ENCODE measurements at regions not wholly inside any gene's neighbourhood (a gene's known extent, or its start where the extent isn't known, plus 50 kb on each side); places are given as distances from the start of the nearest gene placed in this dataset.

GRCh38 chr3:152089528-152089927 is 179.2 kb upstream of the MBNL1 start:
- DNase-seq, result no peak
- TF ChIP-seq CTCF (IDR thresholded peaks at IDR 0.05; ENCODE audit: partially characterized antibody, unreplicated experiment), result no peak
- Mint-ChIP-seq H3K4me1 (ENCODE audit: low read depth, unreplicated experiment) (no peaks in the 10 kb centered on the region), H3K27ac (ENCODE audit: unreplicated experiment) (no peak overlapping the region), H3K36me3 (ENCODE audit: unreplicated experiment) (no peaks in the 10 kb centered on the region), H3K9me3 (ENCODE audit: unreplicated experiment) (no peaks in the 10 kb centered on the region), H3K4me3 (ENCODE audit: unreplicated experiment) (no peak overlapping the region), H3K27me3 (ENCODE audit: unreplicated experiment) (no peaks in the 10 kb centered on the region)

- H3K27me3 Mint-ChIP-seq (ENCODE audit: unreplicated experiment), result no peaks in the 10 kb centered on the region
- no peaks in the 10 kb centered on the region for H3K9me3 Mint-ChIP-seq (ENCODE audit: unreplicated experiment)
- no peak overlapping the region for H3K4me3 Mint-ChIP-seq (ENCODE audit: unreplicated experiment)
- no peaks in the 10 kb centered on the region for H3K4me1 Mint-ChIP-seq (ENCODE audit: low read depth, unreplicated experiment)
- no peak for TF ChIP-seq CTCF (IDR thresholded peaks at IDR 0.05; ENCODE audit: partially characterized antibody, unreplicated experiment)
- no peak for DNase-seq
- no peaks in the 10 kb centered on the region for H3K36me3 Mint-ChIP-seq (ENCODE audit: unreplicated experiment)
- H3K27ac Mint-ChIP-seq (ENCODE audit: unreplicated experiment), result no peak overlapping the region
These were observed 177.0 kb upstream of the MBNL1 start for GRCh38 chr3:152091725-152092124.

DNA sequence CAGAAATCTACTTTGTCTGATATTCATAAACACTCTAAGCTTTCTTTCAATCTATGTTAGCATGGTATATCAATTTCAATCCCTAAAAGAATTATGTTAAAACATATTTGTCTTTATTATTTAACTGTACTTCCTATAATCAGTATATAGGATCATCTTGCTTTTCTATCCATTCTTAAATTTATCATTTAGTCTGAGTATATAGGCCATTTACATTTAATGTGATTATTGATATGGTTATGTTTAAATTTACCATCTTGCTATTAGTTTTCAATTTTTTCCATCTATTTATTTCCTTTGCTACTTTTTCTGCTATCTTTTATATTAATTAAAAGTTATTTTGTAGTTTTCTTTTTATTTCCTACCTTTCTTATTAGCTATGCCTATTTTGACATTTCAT is 174.8 kb upstream of the MBNL1 start:
- Mint-ChIP-seq H3K27ac (ENCODE audit: unreplicated experiment) (no peak overlapping the region), H3K4me1 (ENCODE audit: low read depth, unreplicated experiment) (no peaks in the 10 kb centered on the region), H3K4me3 (ENCODE audit: unreplicated experiment) (no peak overlapping the region), H3K27me3 (ENCODE audit: unreplicated experiment) (no peaks in the 10 kb centered on the region), H3K9me3 (ENCODE audit: unreplicated experiment) (no peaks in the 10 kb centered on the region), H3K36me3 (ENCODE audit: unreplicated experiment) (no peaks in the 10 kb centered on the region)
- DNase-seq, result no peak
- no peak for TF ChIP-seq CTCF (IDR thresholded peaks at IDR 0.05; ENCODE audit: partially characterized antibody, unreplicated experiment)

DNA sequence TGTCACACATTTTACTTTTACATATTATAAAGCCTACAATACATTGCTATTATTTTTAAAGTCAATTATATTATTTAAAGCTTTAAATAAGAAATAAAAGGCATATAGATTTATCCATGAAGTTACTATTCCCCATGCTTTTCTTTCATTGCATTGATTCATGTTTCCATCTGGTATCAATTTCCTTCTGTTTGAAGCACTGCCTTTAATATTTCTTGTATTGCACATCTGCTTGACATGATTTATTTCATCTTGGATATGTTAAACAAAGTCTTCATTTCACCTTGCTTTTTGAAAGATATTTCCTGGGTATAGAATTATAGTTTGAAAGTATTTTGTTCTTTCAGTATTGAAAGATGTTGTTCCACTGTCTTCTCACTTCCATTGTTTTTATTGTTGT is 174.3 kb upstream of the MBNL1 start:
- Mint-ChIP-seq H3K4me1 (ENCODE audit: low read depth, unreplicated experiment) (no peaks in the 10 kb centered on the region), H3K27me3 (ENCODE audit: unreplicated experiment) (no peaks in the 10 kb centered on the region), H3K9me3 (ENCODE audit: unreplicated experiment) (no peaks in the 10 kb centered on the region), H3K36me3 (ENCODE audit: unreplicated experiment) (no peaks in the 10 kb centered on the region), H3K27ac (ENCODE audit: unreplicated experiment) (no peak overlapping the region), H3K4me3 (ENCODE audit: unreplicated experiment) (no peak overlapping the region)
- no peak for DNase-seq
- no peak for TF ChIP-seq CTCF (IDR thresholded peaks at IDR 0.05; ENCODE audit: partially characterized antibody, unreplicated experiment)

DNA sequence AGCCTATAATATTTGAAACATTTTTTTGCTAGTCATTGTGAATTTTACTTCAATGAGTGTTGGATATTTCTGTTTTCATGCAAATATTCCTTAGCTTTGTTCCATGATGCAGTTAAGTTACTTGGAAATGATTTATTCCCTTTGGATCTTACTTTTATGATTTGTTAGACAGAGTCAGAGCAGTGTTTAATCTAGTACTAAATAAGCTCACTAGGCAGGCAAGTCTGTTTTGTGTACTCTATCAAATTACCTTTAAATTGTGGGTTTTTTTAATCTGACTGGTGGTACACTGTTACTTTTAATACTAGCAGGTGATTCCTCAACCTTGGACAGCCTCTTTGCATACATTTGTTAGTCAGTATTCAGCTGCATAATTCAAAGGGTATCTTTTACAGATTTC is 173.3 kb upstream of the MBNL1 start:
- no peak overlapping the region for H3K4me3 Mint-ChIP-seq (ENCODE audit: unreplicated experiment)
- no peak for DNase-seq
- no peaks in the 10 kb centered on the region for H3K4me1 Mint-ChIP-seq (ENCODE audit: low read depth, unreplicated experiment)
- no peaks in the 10 kb centered on the region for H3K27me3 Mint-ChIP-seq (ENCODE audit: unreplicated experiment)
- no peak overlapping the region for H3K27ac Mint-ChIP-seq (ENCODE audit: unreplicated experiment)
- TF ChIP-seq CTCF (IDR thresholded peaks at IDR 0.05; ENCODE audit: partially characterized antibody, unreplicated experiment), result no peak
- H3K9me3 Mint-ChIP-seq (ENCODE audit: unreplicated experiment), result no peaks in the 10 kb centered on the region
- H3K36me3 Mint-ChIP-seq (ENCODE audit: unreplicated experiment), result no peaks in the 10 kb centered on the region
